ENCODE measurements at regions not wholly inside any gene's neighbourhood (a gene's known extent, or its start where the extent isn't known, plus 50 kb on each side); places are given as distances from the start of the nearest gene placed in this dataset.

- TF ChIP-seq, protein P1, sequence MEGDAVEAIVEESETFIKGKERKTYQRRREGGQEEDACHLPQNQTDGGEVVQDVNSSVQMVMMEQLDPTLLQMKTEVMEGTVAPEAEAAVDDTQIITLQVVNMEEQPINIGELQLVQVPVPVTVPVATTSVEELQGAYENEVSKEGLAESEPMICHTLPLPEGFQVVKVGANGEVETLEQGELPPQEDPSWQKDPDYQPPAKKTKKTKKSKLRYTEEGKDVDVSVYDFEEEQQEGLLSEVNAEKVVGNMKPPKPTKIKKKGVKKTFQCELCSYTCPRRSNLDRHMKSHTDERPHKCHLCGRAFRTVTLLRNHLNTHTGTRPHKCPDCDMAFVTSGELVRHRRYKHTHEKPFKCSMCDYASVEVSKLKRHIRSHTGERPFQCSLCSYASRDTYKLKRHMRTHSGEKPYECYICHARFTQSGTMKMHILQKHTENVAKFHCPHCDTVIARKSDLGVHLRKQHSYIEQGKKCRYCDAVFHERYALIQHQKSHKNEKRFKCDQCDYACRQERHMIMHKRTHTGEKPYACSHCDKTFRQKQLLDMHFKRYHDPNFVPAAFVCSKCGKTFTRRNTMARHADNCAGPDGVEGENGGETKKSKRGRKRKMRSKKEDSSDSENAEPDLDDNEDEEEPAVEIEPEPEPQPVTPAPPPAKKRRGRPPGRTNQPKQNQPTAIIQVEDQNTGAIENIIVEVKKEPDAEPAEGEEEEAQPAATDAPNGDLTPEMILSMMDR (IDR thresholded peaks at IDR 0.05; ENCODE audit: low read depth, low read length), result no peak
- TF ChIP-seq MAX (IDR thresholded peaks at IDR 0.05; ENCODE audit: low read depth, low read length) (no peak), POLR2A (IDR thresholded peaks at IDR 0.05; ENCODE audit: extremely low read depth, insufficient read length) (no peak), MYC (IDR thresholded peaks at IDR 0.05; ENCODE audit: low read depth, low read length) (no peak)
Measured at GRCh38 chr1:177425199-177425598, 254.4 kb downstream of the BRINP2 start.
